ENCODE measurements at regions not wholly inside any gene's neighbourhood (a gene's known extent, or its start where the extent isn't known, plus 50 kb on each side); places are given as distances from the start of the nearest gene placed in this dataset.
"Not testable (repeated sequence)": the region's sequence is repeated elsewhere in the genome, so short reads cannot be mapped to it uniquely, and the experiment has no call there.

DNA sequence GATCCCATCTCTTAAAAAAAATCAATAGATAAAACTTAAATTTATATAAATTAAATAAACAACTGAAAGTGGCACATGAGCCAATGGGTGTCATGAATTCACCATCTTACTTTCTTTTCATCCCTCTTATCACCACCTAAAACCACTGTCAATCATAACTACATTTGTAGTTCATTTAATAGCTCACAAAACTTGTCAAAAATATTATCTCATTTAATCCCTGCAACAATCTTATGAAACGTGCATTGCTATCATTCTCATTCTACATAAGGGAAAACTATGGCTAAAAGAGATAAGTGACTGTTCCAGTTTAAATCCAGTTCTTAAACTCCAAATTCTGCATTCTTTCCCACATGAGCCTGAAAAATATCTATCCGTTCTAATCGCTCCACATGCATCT is 80.6 kb upstream of the BEND6 start:
- Histone ChIP-seq H3K36me3 (ENCODE audit: insufficient read depth, low read length) (no peaks in the 10 kb centered on the region), H3K9me2 (replicated peaks; ENCODE audit: low read depth, low read length) (no peaks in the 10 kb centered on the region), H3K4me2 (ENCODE audit: low read depth, low read length, poor library complexity, severe bottlenecking) (no peak overlapping the region), H3K9ac (ENCODE audit: low read depth, low read length, poor library complexity, severe bottlenecking) (no peak overlapping the region), H3K4me1 (ENCODE audit: insufficient read depth, low read length, poor library complexity, severe bottlenecking) (no peaks in the 10 kb centered on the region), H3K4me3 (ENCODE audit: low read length, poor library complexity, severe bottlenecking) (no peak overlapping the region), H4K20me1 (ENCODE audit: insufficient read depth, low read length, poor library complexity, severe bottlenecking) (no peaks in the 10 kb centered on the region), H3K79me2 (ENCODE audit: insufficient read depth, low read length) (no peaks in the 10 kb centered on the region), H2AFZ (ENCODE audit: low read length) (no peak overlapping the region), H3K9me3 (ENCODE audit: insufficient read depth, low read depth, low read length) (no peaks in the 10 kb centered on the region), H3K27me3 (ENCODE audit: insufficient read depth, low read length, poor library complexity, severe bottlenecking) (no peaks in the 10 kb centered on the region), H3F3A (ENCODE audit: low read depth) (no peaks in the 10 kb centered on the region)
- TF ChIP-seq EZH2phosphoT487 (IDR thresholded peaks at IDR 0.05; ENCODE audit: borderline replicate concordance), result no peak
- TF ChIP-seq, protein P1, sequence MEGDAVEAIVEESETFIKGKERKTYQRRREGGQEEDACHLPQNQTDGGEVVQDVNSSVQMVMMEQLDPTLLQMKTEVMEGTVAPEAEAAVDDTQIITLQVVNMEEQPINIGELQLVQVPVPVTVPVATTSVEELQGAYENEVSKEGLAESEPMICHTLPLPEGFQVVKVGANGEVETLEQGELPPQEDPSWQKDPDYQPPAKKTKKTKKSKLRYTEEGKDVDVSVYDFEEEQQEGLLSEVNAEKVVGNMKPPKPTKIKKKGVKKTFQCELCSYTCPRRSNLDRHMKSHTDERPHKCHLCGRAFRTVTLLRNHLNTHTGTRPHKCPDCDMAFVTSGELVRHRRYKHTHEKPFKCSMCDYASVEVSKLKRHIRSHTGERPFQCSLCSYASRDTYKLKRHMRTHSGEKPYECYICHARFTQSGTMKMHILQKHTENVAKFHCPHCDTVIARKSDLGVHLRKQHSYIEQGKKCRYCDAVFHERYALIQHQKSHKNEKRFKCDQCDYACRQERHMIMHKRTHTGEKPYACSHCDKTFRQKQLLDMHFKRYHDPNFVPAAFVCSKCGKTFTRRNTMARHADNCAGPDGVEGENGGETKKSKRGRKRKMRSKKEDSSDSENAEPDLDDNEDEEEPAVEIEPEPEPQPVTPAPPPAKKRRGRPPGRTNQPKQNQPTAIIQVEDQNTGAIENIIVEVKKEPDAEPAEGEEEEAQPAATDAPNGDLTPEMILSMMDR (conservative IDR thresholded peaks at IDR 0.05; ENCODE audit: low read length), result no peak

DNA sequence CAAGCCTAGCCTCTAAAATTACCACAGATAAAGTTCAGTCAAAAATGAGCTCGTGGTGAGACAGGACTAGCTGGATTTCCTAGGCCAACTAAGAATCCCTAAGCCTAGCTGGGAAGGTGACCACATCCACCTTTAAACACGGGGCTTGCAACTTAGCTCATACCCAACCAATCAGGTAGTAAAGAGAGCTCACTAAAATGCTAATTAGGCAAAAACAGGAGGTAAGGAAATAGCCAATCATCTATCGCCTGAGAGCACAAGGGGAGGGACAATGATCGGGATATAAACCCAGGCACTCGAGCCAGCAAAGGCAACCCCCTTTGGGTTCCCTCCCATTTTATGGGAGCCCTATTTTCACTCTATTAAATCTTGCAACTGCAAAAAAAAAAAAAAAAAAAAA is 84.9 kb upstream of the BEND6 start:
- H3K9ac ChIP-seq (ENCODE audit: low read depth, low read length, poor library complexity, severe bottlenecking); H4K20me1 ChIP-seq (ENCODE audit: insufficient read depth, low read length, poor library complexity, severe bottlenecking); H3K9me3 ChIP-seq (ENCODE audit: insufficient read depth, low read depth, low read length); H2AFZ ChIP-seq (ENCODE audit: low read length); H3K36me3 ChIP-seq (ENCODE audit: insufficient read depth, low read length); H3K79me2 ChIP-seq (ENCODE audit: insufficient read depth, low read length); H3F3A ChIP-seq (ENCODE audit: low read depth); H3K9me2 ChIP-seq (replicated peaks; ENCODE audit: low read depth, low read length); H3K4me2 ChIP-seq (ENCODE audit: low read depth, low read length, poor library complexity, severe bottlenecking); H3K4me3 ChIP-seq (ENCODE audit: low read length, poor library complexity, severe bottlenecking); H3K27me3 ChIP-seq (ENCODE audit: insufficient read depth, low read length, poor library complexity, severe bottlenecking); H3K4me1 ChIP-seq (ENCODE audit: insufficient read depth, low read length, poor library complexity, severe bottlenecking): not testable (repeated sequence)

DNA sequence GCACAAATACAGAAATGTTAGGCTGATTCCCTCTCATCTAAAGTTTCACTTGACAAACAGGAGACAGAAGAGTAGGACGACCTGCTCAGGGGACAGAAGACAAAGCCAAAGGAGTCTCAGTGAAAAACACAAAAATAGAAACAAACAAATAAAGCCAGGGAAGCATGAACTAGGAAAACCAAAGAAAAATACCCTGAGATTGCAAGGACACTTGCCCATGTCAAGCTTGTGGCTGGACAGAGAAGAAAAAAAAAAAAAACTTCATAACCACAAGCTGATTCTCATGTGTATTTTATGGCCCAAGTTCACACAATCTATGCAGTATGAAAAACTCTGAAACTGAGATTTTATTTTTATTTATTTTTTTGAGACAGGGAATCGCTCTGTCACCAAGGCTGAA is 85.6 kb upstream of the BEND6 start:
- no peak overlapping the region for H2AFZ ChIP-seq (ENCODE audit: low read length)
- no peaks in the 10 kb centered on the region for H3K27me3 ChIP-seq (ENCODE audit: insufficient read depth, low read length, poor library complexity, severe bottlenecking)
- no peaks in the 10 kb centered on the region for H3K9me3 ChIP-seq (ENCODE audit: insufficient read depth, low read depth, low read length)
- no peak overlapping the region for H3K9ac ChIP-seq (ENCODE audit: low read depth, low read length, poor library complexity, severe bottlenecking)
- no peak overlapping the region for H3K4me3 ChIP-seq (ENCODE audit: low read length, poor library complexity, severe bottlenecking)
- no peak overlapping the region for H3K4me2 ChIP-seq (ENCODE audit: low read depth, low read length, poor library complexity, severe bottlenecking)
- H4K20me1 ChIP-seq (ENCODE audit: insufficient read depth, low read length, poor library complexity, severe bottlenecking), result no peaks in the 10 kb centered on the region
- H3K9me2 ChIP-seq (replicated peaks; ENCODE audit: low read depth, low read length), result no peaks in the 10 kb centered on the region
- H3K36me3 ChIP-seq (ENCODE audit: insufficient read depth, low read length), result no peaks in the 10 kb centered on the region
- H3K79me2 ChIP-seq (ENCODE audit: insufficient read depth, low read length), result no peaks in the 10 kb centered on the region
- TF ChIP-seq, protein P1 (conservative IDR thresholded peaks at IDR 0.05; ENCODE audit: low read length), result no peak
- no peak for TF ChIP-seq EZH2phosphoT487 (IDR thresholded peaks at IDR 0.05; ENCODE audit: borderline replicate concordance)
- no peaks in the 10 kb centered on the region for H3F3A ChIP-seq (ENCODE audit: low read depth)
- no peaks in the 10 kb centered on the region for H3K4me1 ChIP-seq (ENCODE audit: insufficient read depth, low read length, poor library complexity, severe bottlenecking)

DNA sequence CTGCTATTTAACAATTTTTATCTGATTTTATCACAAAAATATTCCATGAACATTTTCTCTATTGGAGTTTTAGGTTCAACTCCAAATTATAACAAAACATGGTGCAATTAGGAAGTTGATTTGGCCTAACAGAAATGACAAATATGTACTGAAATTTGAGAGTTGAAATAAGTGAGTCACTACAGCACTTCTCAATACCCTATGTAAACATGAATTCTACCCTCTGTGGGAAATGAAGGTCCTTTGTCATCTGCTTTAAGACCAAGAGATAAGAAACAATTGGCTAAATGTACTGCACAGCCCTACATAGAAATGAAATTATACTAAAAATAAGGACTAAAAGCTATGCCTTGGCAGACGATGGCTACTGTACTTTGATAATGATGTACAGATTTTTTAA is 86.2 kb upstream of the BEND6 start:
- H3K4me3 ChIP-seq (ENCODE audit: low read length, poor library complexity, severe bottlenecking), result no peak overlapping the region
- no peaks in the 10 kb centered on the region for H4K20me1 ChIP-seq (ENCODE audit: insufficient read depth, low read length, poor library complexity, severe bottlenecking)
- no peaks in the 10 kb centered on the region for H3K79me2 ChIP-seq (ENCODE audit: insufficient read depth, low read length)
- H3K4me2 ChIP-seq (ENCODE audit: low read depth, low read length, poor library complexity, severe bottlenecking), result no peak overlapping the region
- no peaks in the 10 kb centered on the region for H3K9me3 ChIP-seq (ENCODE audit: insufficient read depth, low read depth, low read length)
- TF ChIP-seq, protein P1 (conservative IDR thresholded peaks at IDR 0.05; ENCODE audit: low read length), result no peak
- no peak for TF ChIP-seq EZH2phosphoT487 (IDR thresholded peaks at IDR 0.05; ENCODE audit: borderline replicate concordance)
- no peak overlapping the region for H2AFZ ChIP-seq (ENCODE audit: low read length)
- H3K36me3 ChIP-seq (ENCODE audit: insufficient read depth, low read length), result no peaks in the 10 kb centered on the region
- no peak overlapping the region for H3K9ac ChIP-seq (ENCODE audit: low read depth, low read length, poor library complexity, severe bottlenecking)
- H3F3A ChIP-seq (ENCODE audit: low read depth), result no peaks in the 10 kb centered on the region
- no peaks in the 10 kb centered on the region for H3K27me3 ChIP-seq (ENCODE audit: insufficient read depth, low read length, poor library complexity, severe bottlenecking)
- H3K4me1 ChIP-seq (ENCODE audit: insufficient read depth, low read length, poor library complexity, severe bottlenecking), result no peaks in the 10 kb centered on the region
- no peaks in the 10 kb centered on the region for H3K9me2 ChIP-seq (replicated peaks; ENCODE audit: low read depth, low read length)
